ENCODE measurements at regions not wholly inside any gene's neighbourhood (a gene's known extent, or its start where the extent isn't known, plus 50 kb on each side); places are given as distances from the start of the nearest gene placed in this dataset.
"Not testable (repeated sequence)": the region's sequence is repeated elsewhere in the genome, so short reads cannot be mapped to it uniquely, and the experiment has no call there.

DNA sequence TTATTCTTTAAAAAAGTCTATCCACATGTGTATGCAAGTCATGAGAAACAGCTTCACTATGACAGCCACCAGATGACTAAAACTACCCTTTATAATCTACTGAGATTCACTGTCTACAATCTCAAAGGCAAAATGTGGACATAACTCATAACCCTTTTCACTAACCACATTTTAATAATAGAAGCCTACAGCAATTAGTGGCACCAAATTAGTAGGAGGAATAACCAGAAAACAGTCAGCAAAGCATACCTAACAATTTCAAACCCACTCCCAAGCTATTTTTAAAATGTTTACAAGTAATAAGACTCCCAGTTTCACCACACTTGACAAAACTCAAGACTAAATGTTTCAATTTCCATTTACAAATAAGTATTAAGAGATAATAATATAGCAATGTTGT lies 442.9 kb downstream of the PTPRC start:
- Mint-ChIP-seq H3K36me3 (ENCODE audit: low read depth) (no peaks in the 10 kb centered on the region), H3K27ac (no peak overlapping the region), H3K9me3 (no peaks in the 10 kb centered on the region), H3K4me3 (no peak overlapping the region), H3K27me3 (ENCODE audit: low read depth) (no peaks in the 10 kb centered on the region), H3K4me1 (ENCODE audit: low read depth) (peaks cover 7% of the 10 kb centered on the region)
- intact Hi-C loops (cut with micrococcal nuclease) = no loop called here
- CTCF ChIA-PET = interaction anchor here (0.6 to 1.2 kb wide), 3 partner anchors 32 to 382 kb away, joined by 3 to 5 read pairs (median 3); no protein-coding TSS in a partner anchor
- DNase-seq = no peak

DNA sequence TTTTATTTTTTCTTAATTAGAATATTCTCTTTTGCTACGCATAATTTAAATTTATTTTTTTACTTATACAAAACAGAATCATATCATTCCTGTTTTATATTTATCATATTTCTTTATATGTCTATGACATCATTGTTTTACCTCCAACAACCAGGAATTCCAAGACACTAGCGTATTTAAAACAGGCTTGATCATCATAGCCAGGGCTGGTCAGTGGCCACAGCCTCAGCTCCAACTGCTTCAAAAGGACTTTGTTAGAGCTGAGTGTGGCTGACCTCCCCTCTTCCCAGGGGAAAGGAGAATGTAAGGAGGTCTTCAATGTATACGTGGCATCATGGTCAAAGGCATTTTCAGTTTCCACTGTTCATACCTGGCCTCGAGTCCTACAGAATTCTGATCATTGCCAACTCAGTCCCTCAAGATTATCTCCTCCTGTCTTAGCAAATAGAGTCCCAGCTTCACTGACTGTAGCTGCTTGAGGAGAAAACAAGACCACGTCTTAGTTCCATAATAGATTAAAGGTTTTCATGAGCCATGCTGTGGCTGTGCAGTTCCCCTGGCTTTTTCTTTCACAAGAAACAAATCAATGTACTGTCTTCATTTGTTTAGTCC lies 444.0 kb downstream of the PTPRC start:
- H3K27ac Mint-ChIP-seq = no peak overlapping the region
- intact Hi-C loops (cut with micrococcal nuclease) = no loop called here
- H3K4me3 Mint-ChIP-seq = no peak overlapping the region
- no peaks in the 10 kb centered on the region for H3K9me3 Mint-ChIP-seq
- CTCF ChIA-PET = interaction anchor here (0.8 to 1.2 kb wide), 3 partner anchors 21 to 380 kb away, joined by 3 to 5 read pairs (median 3); no protein-coding TSS in a partner anchor
- H3K4me1 Mint-ChIP-seq (ENCODE audit: low read depth) = peaks cover 7% of the 10 kb centered on the region
- no peaks in the 10 kb centered on the region for H3K36me3 Mint-ChIP-seq (ENCODE audit: low read depth)
- no peaks in the 10 kb centered on the region for H3K27me3 Mint-ChIP-seq (ENCODE audit: low read depth)
- no peak for DNase-seq

DNA sequence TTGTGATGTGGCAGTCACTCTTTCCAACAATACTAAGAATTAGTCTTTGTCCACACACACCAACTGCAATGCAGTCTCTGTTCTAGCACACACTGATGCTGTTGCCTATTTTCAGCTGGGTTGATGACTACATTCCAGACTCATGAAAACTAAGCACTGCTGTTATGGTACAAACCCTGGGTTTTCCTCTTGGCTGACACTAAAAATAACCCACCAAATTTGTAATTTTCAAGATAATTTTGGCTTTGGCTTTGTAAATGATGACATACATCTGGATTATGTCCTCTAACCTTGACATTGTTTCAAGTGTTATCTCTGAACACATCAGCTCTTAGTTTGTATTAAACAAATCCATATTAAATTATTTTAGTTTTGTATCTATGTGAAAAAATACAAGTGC lies 444.8 kb downstream of the PTPRC start:
- H3K27me3 Mint-ChIP-seq (ENCODE audit: low read depth) = no peaks in the 10 kb centered on the region
- intact Hi-C loops (cut with micrococcal nuclease) = no loop called here
- H3K4me3 Mint-ChIP-seq = no peak overlapping the region
- no peak for DNase-seq
- H3K4me1 Mint-ChIP-seq (ENCODE audit: low read depth) = peaks cover 7% of the 10 kb centered on the region
- CTCF ChIA-PET = interaction anchor here (0.8 kb wide), 1 partner anchor 21 kb away, joined by 3 read pairs; no protein-coding TSS in a partner anchor
- no peak overlapping the region for H3K27ac Mint-ChIP-seq
- no peaks in the 10 kb centered on the region for H3K36me3 Mint-ChIP-seq (ENCODE audit: low read depth)
- H3K9me3 Mint-ChIP-seq = no peaks in the 10 kb centered on the region

DNA sequence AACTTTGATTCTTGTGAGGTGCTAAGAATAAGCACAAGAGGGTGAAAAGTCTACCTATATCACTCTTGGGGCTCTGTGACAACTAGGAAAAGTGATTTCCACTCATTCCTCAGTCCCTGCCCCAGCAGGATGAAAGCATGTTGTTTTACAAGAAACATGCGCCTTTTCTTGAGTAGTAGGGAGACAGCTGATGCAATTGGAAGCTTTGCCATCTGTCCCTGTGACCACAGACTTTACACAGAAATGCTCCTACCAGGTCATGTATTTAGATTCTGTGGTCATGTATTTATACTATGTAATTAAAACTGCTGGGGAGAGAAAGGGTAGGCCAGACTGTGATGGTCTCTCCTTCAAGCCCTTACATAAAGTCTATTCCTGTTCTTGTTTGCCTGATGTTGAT lies 445.5 kb downstream of the PTPRC start:
- H3K4me1 Mint-ChIP-seq (ENCODE audit: low read depth) = peaks cover 12% of the 10 kb centered on the region
- no peaks in the 10 kb centered on the region for H3K27me3 Mint-ChIP-seq (ENCODE audit: low read depth)
- H3K9me3 Mint-ChIP-seq = no peaks in the 10 kb centered on the region
- H3K36me3 Mint-ChIP-seq (ENCODE audit: low read depth) = no peaks in the 10 kb centered on the region
- DNase-seq = no peak
- H3K4me3 Mint-ChIP-seq = no peak overlapping the region
- CTCF ChIA-PET = no interaction called here
- intact Hi-C loops (cut with micrococcal nuclease) = no loop called here
- no peak overlapping the region for H3K27ac Mint-ChIP-seq

DNA sequence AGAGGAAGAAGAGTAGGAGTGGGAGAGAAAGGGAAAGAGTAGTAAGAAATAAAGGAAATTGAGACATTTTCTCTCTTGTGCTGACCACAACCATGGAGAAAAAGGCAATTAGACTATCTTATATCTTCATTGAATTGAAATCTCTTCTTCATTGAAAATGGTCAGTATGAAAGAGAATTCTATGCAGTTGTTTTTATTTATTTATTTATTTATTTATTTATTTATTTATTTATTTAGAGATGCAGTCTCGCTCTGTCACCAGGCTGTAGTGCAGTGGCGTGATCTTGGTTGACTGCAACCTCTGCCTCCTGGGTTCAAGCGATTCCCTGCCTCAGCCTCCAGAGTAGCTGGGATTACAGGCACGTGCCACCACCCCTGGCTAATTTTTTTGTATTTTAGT lies 447.1 kb downstream of the PTPRC start:
- CTCF ChIA-PET = no interaction called here
- intact Hi-C loops (cut with micrococcal nuclease) = no loop called here

DNA sequence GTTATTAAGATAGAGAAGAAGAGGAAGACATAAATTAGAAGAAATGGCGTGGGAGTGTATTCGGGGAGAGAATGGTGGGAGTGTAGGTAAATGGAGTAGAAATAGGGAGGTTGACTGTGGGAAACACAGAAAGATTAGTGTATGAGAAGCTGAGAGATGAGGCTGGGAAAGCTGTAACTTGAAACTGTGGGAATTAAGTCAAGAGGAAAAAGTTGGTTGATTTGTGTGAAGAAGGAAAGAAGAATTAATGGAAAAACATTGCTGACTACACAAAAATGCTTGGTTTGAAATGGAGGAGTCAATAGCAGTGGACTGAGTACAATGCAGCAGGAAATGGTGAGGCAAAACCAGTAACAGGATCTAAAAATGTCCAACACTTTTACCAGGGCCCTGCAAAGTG lies 448.3 kb downstream of the PTPRC start:
- CTCF ChIA-PET = no interaction called here
- Mint-ChIP-seq H3K27me3 (ENCODE audit: low read depth) (no peaks in the 10 kb centered on the region), H3K36me3 (ENCODE audit: low read depth) (no peaks in the 10 kb centered on the region), H3K4me3 (no peak overlapping the region), H3K4me1 (ENCODE audit: low read depth) (peaks cover 18% of the 10 kb centered on the region), H3K9me3 (no peaks in the 10 kb centered on the region), H3K27ac (no peak overlapping the region)
- DNase-seq = no peak
- intact Hi-C loops (cut with micrococcal nuclease) = no loop called here

More for the DNA sequence above, 447.1 kb downstream of the PTPRC start:
- no peaks in the 10 kb centered on the region for H3K27me3 Mint-ChIP-seq (ENCODE audit: low read depth)
- H3K4me3 Mint-ChIP-seq = no peak overlapping the region
- H3K9me3 Mint-ChIP-seq = no peaks in the 10 kb centered on the region
- H3K4me1 Mint-ChIP-seq (ENCODE audit: low read depth) = peaks cover 22% of the 10 kb centered on the region
- no peak for DNase-seq
- H3K27ac Mint-ChIP-seq = no peak overlapping the region
- no peaks in the 10 kb centered on the region for H3K36me3 Mint-ChIP-seq (ENCODE audit: low read depth)

DNA sequence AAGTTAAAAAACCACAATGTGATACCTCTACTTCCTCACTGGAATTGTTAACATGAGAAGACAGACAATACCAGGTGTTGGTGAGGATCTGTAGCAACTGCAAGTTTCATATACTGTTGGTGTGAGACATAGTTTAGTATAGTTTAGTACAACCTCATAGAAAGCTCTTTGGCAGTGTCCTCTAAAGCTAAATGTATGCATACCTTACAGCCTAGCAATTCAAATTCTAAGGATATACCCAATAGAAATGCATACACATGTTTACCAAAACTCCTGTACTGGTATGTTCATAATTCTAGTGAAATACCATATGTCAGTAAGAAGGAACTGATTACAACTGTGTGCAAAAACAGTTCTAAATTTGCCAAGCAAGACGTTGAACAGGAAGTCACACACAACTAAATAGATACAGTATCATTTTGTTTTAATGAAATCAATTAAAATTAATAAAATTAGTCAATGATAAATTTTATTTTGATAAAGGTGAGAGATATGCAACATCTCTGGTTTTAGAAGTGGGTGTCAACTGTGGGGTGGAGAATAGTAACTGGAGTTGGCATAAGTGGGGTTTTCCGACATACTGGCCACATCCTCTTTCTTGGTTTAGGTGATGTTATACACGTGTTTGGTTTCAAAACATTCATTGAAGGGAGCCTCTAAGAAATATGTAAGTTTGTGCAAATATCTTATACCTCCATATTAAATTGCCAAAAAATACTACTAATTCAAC lies 450.7 kb downstream of the PTPRC start:
- Mint-ChIP-seq H3K27me3 (ENCODE audit: low read depth) (no peaks in the 10 kb centered on the region), H3K27ac (no peak overlapping the region), H3K9me3 (no peaks in the 10 kb centered on the region), H3K4me3 (no peak overlapping the region), H3K4me1 (ENCODE audit: low read depth) (peaks cover 14% of the 10 kb centered on the region), H3K36me3 (ENCODE audit: low read depth) (no peaks in the 10 kb centered on the region)
- CTCF ChIA-PET = interaction anchor here (1.4 kb wide), 1 partner anchor 24 kb away, joined by 3 read pairs; no protein-coding TSS in a partner anchor
- intact Hi-C loops (cut with micrococcal nuclease) = loop anchor here (1.0 to 2.0 kb wide), 2 partner anchors 49 to 84 kb away; no protein-coding TSS in a partner anchor
- peak; percentile 58 for DNase-seq

DNA sequence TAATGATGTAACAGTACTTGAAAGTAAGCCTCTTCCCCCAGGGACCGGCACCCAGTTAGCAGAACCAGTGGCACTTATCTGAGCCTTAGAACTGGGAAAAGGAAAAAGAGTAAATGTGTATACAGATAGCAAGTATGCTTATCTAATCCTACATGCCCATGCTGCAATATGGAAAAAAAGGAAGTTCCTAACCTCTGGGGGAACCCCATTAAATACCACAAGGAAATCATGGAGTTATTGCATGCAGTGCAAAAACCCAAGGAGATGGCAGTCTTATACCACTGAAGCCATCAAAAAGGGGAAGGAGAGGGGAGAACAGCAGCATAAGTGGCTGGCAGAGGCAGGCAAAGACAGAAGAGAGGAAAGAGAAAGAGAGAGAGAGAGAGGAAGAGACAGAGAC lies 456.8 kb downstream of the PTPRC start:
- not testable (repeated sequence) for H3K9me3 Mint-ChIP-seq

DNA sequence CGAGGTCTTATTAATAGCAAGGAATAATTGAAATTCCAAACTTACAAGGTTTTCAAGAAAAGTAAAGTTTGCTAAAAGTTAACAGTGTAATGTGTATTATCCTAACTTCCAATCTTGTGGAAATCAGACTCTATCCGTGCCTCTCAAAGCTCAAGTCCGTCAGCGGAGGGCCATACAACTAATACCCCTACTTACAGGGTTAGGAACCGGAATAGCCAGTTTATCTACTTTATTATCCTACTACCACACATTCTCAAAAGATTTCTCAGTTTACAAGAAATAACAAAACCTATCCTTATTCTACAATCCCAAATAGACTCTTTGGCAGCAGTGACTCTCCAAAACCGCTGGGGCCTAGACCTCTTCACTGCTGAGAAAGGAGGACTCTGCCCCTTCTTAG lies 457.8 kb downstream of the PTPRC start:
- Mint-ChIP-seq H3K27me3 (ENCODE audit: low read depth) (no peaks in the 10 kb centered on the region), H3K27ac (no peak overlapping the region), H3K36me3 (ENCODE audit: low read depth) (no peaks in the 10 kb centered on the region), H3K4me1 (ENCODE audit: low read depth) (no peaks in the 10 kb centered on the region), H3K9me3 (no peaks in the 10 kb centered on the region), H3K4me3 (no peak overlapping the region)
- intact Hi-C loops (cut with micrococcal nuclease) = no loop called here
- DNase-seq = no peak
- CTCF ChIA-PET = interaction anchor here (1.9 kb wide), 1 partner anchor 16 kb away, joined by 7 read pairs; no protein-coding TSS in a partner anchor

More for the DNA sequence above, 456.8 kb downstream of the PTPRC start:
- H3K36me3 Mint-ChIP-seq (ENCODE audit: low read depth); H3K27me3 Mint-ChIP-seq (ENCODE audit: low read depth); H3K4me1 Mint-ChIP-seq (ENCODE audit: low read depth); CTCF ChIA-PET; H3K4me3 Mint-ChIP-seq; intact Hi-C loops (cut with micrococcal nuclease); DNase-seq; H3K27ac Mint-ChIP-seq: not testable (repeated sequence)

DNA sequence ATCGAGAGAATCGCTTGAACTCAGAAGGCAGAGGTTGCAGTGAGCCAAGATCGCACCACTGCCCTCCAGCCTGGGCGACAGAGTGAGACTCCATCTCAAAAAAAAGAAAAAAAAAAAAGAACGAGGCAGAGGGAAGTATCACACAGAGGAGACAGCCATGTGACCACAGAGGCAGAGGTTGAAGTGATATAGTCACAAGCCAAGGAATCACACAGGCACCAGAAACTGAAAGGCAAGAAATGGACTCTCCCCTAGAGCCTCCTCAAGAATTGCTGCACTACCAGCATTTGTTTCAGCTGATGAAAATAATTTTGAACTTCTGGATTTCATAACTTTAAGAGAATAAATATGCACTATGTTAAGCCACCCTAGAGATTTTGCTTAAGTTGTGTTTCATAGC lies 459.6 kb downstream of the PTPRC start:
- H3K36me3 Mint-ChIP-seq (ENCODE audit: low read depth) = no peaks in the 10 kb centered on the region
- H3K27me3 Mint-ChIP-seq (ENCODE audit: low read depth) = no peaks in the 10 kb centered on the region
- intact Hi-C loops (cut with micrococcal nuclease) = no loop called here
- H3K4me3 Mint-ChIP-seq = no peak overlapping the region
- peaks cover 4% of the 10 kb centered on the region for H3K4me1 Mint-ChIP-seq (ENCODE audit: low read depth)
- H3K9me3 Mint-ChIP-seq = peaks cover 3% of the 10 kb centered on the region
- H3K27ac Mint-ChIP-seq = no peak overlapping the region
- no peak for DNase-seq
- CTCF ChIA-PET = no interaction called here

DNA sequence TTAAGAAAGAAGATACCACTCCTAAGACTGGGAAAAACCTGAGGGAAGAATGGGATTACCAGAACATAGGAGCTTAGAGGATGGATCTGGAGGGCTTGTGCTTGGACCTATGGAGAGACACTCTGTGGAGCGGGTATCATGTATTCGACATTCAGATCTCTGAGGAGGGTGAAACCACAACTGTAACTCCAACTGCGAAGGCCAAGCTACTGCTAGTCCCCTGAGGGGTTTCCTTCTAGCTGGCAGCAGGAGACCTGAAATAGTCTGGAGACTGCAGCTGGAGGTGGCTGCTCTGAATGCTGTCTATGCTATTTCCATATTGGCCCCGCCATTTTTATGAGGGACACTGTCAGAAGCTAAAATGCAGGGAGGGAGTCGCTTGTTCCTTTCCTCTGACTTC lies 462.3 kb downstream of the PTPRC start:
- Mint-ChIP-seq H3K9me3 (peaks cover 8% of the 10 kb centered on the region), H3K27me3 (ENCODE audit: low read depth) (no peaks in the 10 kb centered on the region), H3K4me1 (ENCODE audit: low read depth) (peaks cover 4% of the 10 kb centered on the region), H3K4me3 (no peak overlapping the region), H3K27ac (no peak overlapping the region), H3K36me3 (ENCODE audit: low read depth) (no peaks in the 10 kb centered on the region)
- no peak for DNase-seq
- intact Hi-C loops (cut with micrococcal nuclease) = no loop called here
- CTCF ChIA-PET = interaction anchor here (3.6 kb wide), 1 partner anchor 12 kb away, joined by 9 read pairs; no protein-coding TSS in a partner anchor

DNA sequence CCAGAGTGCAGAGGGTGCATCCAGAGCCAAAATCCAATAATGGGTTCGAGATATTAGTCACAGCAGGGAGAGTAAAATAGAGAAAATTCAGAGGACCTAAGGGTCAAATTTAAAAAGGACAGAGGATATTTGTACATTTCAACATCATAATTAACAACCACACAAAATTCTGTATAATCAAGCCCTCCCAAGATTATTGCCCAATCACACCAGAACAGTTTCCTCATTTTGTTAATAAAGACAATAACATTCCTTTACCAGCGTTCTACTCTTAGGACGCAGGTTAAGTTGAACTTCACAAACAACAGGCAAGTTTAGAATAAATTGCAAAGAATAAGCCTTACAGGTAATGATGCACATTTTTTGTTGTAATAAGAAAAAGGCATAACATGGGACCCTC lies 462.8 kb downstream of the PTPRC start:
- no peak for DNase-seq
- Mint-ChIP-seq H3K27me3 (ENCODE audit: low read depth) (no peaks in the 10 kb centered on the region), H3K4me1 (ENCODE audit: low read depth) (peaks cover 4% of the 10 kb centered on the region), H3K4me3 (no peak overlapping the region), H3K9me3 (peaks cover 12% of the 10 kb centered on the region), H3K27ac (no peak overlapping the region), H3K36me3 (ENCODE audit: low read depth) (no peaks in the 10 kb centered on the region)
- intact Hi-C loops (cut with micrococcal nuclease) = loop anchor here (1.0 kb wide), 1 partner anchor 10 kb away; no protein-coding TSS in a partner anchor
- CTCF ChIA-PET = interaction anchor here (3.6 kb wide), 1 partner anchor 12 kb away, joined by 9 read pairs; no protein-coding TSS in a partner anchor
